ENCODE measurements at regions not wholly inside any gene's neighbourhood (a gene's known extent, or its start where the extent isn't known, plus 50 kb on each side); places are given as distances from the start of the nearest gene placed in this dataset.

DNA sequence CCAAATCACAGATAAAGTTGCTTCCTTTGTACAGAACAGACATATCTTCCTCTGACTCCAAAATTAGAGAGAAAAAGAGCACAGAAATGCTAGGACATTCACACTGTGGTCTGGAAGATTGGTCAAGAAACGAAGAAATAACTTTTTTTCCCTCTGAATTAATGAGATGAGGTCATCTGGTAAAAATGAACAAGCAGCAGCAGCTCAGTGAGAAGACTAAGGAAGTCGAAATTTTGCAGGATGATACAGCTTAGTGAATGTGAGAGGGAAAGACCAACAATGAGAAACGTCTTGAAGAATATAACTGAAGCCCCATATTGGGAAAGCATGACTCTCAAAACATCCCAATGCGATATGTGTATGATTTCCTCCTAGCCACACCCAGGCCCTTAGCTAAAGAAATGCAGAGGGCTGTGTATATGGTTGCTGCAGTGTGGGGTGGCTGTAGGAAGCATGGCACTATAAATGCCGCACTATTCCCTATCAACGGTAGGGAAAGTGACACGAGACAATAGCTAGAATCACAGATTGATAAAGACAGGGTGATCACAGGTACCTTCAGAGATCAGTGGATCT is 208.6 kb downstream of the VEGFC start:
- TF ChIP-seq MYNN (tag by site-specific recombination; IDR thresholded peaks at IDR 0.05; ENCODE audit: borderline replicate concordance) (no peak), ZNF239 (tag by site-specific recombination; IDR thresholded peaks at IDR 0.05) (no peak), ZNF335 (tag by site-specific recombination; conservative IDR thresholded peaks at IDR 0.05) (no peak), SCRT1 (tag by site-specific recombination; IDR thresholded peaks at IDR 0.05; ENCODE audit: borderline replicate concordance) (no peak), ZNF747 (tag by site-specific recombination; IDR thresholded peaks at IDR 0.05) (no peak), KLF9 (tag by site-specific recombination; IDR thresholded peaks at IDR 0.05; ENCODE audit: low read depth) (no peak), ZNF416 (tag by site-specific recombination; IDR thresholded peaks at IDR 0.05) (no peak), ZSCAN30 (tag by site-specific recombination; IDR thresholded peaks at IDR 0.05) (no peak), ZNF114 (tag by site-specific recombination; IDR thresholded peaks at IDR 0.05) (no peak)
- TF ChIP-seq, protein P1, sequence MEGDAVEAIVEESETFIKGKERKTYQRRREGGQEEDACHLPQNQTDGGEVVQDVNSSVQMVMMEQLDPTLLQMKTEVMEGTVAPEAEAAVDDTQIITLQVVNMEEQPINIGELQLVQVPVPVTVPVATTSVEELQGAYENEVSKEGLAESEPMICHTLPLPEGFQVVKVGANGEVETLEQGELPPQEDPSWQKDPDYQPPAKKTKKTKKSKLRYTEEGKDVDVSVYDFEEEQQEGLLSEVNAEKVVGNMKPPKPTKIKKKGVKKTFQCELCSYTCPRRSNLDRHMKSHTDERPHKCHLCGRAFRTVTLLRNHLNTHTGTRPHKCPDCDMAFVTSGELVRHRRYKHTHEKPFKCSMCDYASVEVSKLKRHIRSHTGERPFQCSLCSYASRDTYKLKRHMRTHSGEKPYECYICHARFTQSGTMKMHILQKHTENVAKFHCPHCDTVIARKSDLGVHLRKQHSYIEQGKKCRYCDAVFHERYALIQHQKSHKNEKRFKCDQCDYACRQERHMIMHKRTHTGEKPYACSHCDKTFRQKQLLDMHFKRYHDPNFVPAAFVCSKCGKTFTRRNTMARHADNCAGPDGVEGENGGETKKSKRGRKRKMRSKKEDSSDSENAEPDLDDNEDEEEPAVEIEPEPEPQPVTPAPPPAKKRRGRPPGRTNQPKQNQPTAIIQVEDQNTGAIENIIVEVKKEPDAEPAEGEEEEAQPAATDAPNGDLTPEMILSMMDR (tag by site-specific recombination; IDR thresholded peaks at IDR 0.05): no peak
